Brain microvascular endothelial cell (primary cell): ENCODE measurements at regions not wholly inside any gene's neighbourhood (a gene's known extent, or its start where the extent isn't known, plus 50 kb on each side); places are given as distances from the start of the nearest gene placed in this dataset.

Experiments used
- DNase-seq: peaks from one replicate; pipeline ENCODE4 v3.0.0-alpha.2; 2020
- H3K27ac ChIP-seq: fragments of 250-450 bp; sonication (Bioruptor Pico); 2 replicates; pipeline ENCODE4 v1.5.1; 2020; ENCODE audit warnings: mild to moderate bottlenecking, moderate library complexity
- H3K27me3 ChIP-seq: fragments of 250-450 bp; sonication (Bioruptor Pico); replicated peaks from 2 replicates; pipeline ENCODE4 v1.5.1; 2020; ENCODE audit warnings: mild to moderate bottlenecking
- H3K36me3 ChIP-seq: fragments of 250-450 bp; sonication (Bioruptor Pico); replicated peaks from 2 replicates; pipeline ENCODE4 v1.5.1; 2020; ENCODE audit warnings: mild to moderate bottlenecking
- H3K4me3 ChIP-seq: 2 replicates; pipeline ENCODE4 v1.5.1; 2011; ENCODE audit warnings: low read depth, mild to moderate bottlenecking, control low read depth, low read length, moderate library complexity
- CTCF ChIP-seq: IDR thresholded peaks from 2 replicates; pipeline ENCODE4 v1.5.1; 2011; ENCODE audit warnings: low read depth, mild to moderate bottlenecking, moderate library complexity, low read length, control low read depth, inconsistent platforms; ENCODE audit errors: missing control alignments
- in situ Hi-C: cut with HindIII; loops from 2 replicates; pipeline ENCODE4 v1.10.0; 2017; ENCODE audit warnings: low sequenced_read_pairs, low pct_ligation_motif_present

- in situ Hi-C loops: no loop called here
- no peak for DNase-seq
- no peaks in the 10 kb centered on the region for H3K27me3 ChIP-seq
- no peak overlapping the region for H3K4me3 ChIP-seq
- no peaks in the 10 kb centered on the region for H3K36me3 ChIP-seq
- TF ChIP-seq CTCF: no peak
- no peak overlapping the region for H3K27ac ChIP-seq
Observed at GRCh38 chr18:46356278-46357033, 252.3 kb downstream of the HAUS1 start.

- no peak for DNase-seq
- no peak overlapping the region for H3K4me3 ChIP-seq
- TF ChIP-seq CTCF: no peak
- no peaks in the 10 kb centered on the region for H3K36me3 ChIP-seq
- no peak overlapping the region for H3K27ac ChIP-seq
- in situ Hi-C loops: no loop called here
- H3K27me3 ChIP-seq: no peaks in the 10 kb centered on the region
Observed at GRCh38 chr18:46360102-46360699, 256.0 kb downstream of the HAUS1 start.

GRCh38 chr18:46360866-46361265 is 256.7 kb downstream of the HAUS1 start:
- in situ Hi-C loops: no loop called here
- Histone ChIP-seq H3K27ac (no peak overlapping the region), H3K27me3 (no peaks in the 10 kb centered on the region), H3K36me3 (no peaks in the 10 kb centered on the region), H3K4me3 (no peak overlapping the region)
- no peak for TF ChIP-seq CTCF
- DNase-seq: no peak

GRCh38 chr18:46362533-46362932 is 258.3 kb downstream of the HAUS1 start:
- H3K4me3 ChIP-seq: no peak overlapping the region
- H3K27ac ChIP-seq: no peak overlapping the region
- in situ Hi-C loops: no loop called here
- no peak for DNase-seq
- TF ChIP-seq CTCF: no peak
- H3K27me3 ChIP-seq: no peaks in the 10 kb centered on the region
- no peaks in the 10 kb centered on the region for H3K36me3 ChIP-seq

DNA sequence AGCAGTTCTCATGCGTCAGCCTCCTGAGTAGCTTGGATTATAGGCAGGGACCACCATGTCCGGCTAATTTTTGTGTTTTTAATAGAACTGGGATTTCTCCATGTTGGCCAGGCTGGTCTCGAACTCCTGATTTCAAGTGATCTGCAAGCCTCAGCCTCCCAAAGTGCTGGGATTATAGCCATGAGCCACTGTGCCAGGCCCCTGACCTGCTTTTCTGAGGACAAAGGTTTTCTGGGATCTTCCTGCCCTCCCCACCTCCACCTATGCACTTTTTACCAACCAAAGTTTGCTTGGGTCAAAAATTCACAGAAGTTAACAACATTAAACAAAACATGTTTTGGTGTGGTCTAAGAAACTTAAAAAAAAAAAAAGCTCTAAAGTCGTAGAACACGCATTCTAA is 259.9 kb downstream of the HAUS1 start:
- H3K27me3 ChIP-seq: no peaks in the 10 kb centered on the region
- in situ Hi-C loops: no loop called here
- no peak for DNase-seq
- no peak overlapping the region for H3K27ac ChIP-seq
- no peak for TF ChIP-seq CTCF
- no peak overlapping the region for H3K4me3 ChIP-seq
- no peaks in the 10 kb centered on the region for H3K36me3 ChIP-seq

DNA sequence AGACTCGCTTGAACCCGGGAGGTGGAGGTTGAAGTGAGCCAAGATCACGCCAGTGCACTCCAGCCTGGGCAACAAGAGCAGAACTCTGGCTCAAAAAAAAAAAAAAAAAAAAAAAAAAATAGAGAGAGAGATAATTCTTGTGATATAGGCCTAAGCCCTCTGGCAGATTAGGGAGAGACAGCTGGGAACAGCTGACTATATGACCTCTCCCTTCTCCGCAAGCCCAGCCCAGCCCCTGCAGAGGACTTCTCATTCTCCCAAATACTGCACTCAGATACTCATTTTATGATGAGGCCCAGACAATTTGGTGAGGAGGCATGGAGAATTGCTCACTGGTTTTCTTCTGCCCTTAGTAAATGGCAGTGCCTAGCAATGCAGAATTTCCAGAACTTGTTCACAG is 262.0 kb downstream of the HAUS1 start:
- no peak overlapping the region for H3K27ac ChIP-seq
- in situ Hi-C loops: no loop called here
- no peak overlapping the region for H3K4me3 ChIP-seq
- H3K27me3 ChIP-seq: no peaks in the 10 kb centered on the region
- no peaks in the 10 kb centered on the region for H3K36me3 ChIP-seq
- DNase-seq: no peak
- no peak for TF ChIP-seq CTCF
